ENCODE measurements at regions not wholly inside any gene's neighbourhood (a gene's known extent, or its start where the extent isn't known, plus 50 kb on each side); places are given as distances from the start of the nearest gene placed in this dataset.

DNA sequence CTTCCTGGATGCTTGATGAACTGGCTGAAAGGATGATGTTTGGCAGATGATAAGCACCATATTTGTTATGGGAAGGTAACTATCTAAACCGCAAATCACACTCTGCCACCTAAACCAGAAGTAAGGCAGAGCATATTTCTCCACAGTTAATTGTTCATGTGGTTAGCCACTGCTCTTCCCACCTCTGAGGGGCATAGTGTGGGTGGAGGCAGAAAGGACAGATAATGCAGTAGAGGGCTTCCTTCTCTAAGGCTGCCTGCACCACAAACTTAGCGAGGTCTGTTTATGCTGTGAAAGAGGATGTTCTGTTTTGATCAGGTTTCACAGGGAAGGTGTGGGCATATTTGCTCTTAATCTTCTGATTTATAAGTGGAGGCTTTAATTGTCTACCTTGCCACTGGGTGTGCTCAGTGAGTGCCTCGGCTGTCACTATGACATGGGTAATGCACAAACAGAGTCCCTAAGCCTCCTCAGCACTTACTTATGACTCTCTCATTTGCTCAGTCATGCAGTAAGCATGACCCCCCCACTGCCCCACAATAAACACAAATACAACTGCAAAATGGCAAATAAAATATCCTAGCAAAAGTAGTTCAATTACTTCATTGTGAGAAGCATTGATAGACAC is 401.0 kb downstream of the TMA16 start:
- peak; percentile 51 for DNase-seq

DNA sequence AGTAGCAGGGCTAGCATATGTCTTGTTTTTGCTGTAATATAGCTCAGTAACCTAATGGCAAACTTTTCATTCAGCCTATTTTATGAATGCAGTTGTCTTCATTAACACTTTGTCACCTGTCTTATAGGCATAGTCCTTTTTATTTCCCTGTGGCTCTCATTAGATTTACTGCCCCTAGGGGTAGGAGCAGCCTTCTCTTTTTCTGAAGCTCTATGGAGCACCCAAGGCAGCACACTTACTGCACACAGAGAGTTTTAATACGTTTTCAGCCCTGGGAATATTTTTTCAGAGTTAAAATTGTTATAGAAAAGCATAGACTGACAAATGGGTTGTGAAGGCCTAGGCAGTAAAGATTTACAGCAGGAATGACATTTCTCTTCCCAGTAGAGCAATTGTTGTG is 406.8 kb downstream of the TMA16 start:
- DNase-seq, result no peak

DNA sequence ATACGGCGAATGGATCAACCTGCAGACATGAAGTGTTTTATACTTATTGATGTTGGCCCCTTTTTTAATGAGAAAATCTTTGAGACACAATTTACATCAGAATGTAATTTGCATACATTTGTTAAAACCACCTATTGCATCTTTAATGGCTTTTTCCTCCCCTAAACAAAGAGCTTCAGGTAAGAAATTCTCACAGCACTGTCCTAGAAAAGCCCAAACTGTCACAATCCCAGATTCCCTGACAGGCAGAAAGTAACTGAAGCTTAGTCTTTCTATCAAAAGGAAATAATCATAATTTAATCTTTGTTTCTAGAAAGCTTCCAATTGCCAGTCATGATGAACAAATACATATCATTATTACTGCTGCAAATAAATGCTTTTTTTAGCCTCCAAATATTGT is 407.9 kb downstream of the TMA16 start:
- no peak for DNase-seq

DNA sequence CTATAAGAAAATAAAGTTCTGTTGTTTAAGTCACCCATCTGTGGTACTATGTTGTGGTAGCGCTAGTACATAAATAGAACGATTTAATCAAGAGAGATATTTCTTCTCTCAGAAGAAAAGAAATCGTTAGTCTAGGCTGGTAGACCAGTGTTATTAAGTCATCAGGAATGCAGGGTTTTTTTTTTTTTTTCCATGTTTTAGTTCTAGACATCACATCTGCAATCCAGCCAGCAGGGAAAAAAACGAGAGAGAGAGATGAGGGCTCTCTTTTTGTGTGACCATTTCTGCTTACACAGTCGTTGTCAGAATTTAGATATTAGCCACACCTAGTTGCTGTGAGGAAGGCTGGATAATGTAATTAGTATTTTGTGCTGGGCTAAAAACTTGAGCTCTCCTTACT is 417.4 kb downstream of the TMA16 start:
- no peak for DNase-seq

DNA sequence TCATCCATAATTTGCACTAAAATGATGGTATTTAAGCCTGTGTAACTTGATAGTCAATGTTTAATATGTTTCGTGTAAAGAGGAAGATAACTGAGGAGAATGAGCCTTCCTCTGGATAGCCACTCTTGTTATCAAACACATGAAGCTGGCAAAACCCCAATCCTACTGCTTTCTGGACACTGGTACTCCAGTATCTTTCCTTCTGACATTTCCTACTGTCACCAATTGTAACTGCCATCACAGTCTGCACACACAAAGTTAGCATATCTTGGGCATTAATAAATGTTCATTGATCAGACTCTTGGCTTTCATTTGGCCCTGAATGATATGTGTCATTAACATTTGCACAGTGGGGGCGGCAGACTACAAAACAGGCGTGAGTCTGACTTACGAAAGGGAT is 419.1 kb downstream of the TMA16 start:
- DNase-seq, result no peak

DNA sequence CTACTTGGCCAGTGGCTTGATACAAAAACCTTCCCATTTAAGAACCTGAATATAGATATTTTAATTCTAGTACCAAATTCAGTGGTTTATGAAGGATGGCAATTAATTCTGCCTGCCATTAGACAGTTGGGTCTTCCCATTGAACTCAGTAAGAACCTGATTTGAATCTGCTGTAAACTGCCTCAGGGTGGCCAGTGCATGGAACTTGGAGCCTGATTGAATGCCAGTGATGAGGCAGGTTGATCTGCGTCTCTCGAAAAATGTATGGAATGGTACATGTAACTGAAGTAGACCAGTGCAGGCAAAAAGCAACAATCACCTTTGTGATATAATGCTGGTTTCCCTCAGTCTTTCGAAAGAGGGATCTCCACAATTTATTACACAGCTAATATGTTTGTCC is 421.4 kb downstream of the TMA16 start:
- DNase-seq, result no peak

DNA sequence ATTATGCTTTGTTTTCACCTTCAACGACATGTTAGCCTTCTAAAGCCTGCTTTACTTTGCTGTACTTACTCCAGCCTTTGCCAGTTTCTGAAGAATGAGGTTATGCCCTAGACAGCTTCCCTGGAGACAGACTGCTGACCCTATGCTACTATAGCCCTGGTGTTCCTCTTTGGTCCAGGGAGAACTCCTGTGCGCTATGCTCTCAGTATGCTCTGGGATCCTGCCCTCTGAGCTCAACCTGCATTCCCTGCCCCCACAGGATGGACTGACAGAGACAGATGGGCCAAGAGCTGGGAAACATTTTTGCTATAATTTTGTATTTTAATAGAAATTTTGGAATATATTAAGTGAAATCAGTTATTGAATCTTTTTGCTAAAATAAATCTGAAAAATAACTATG is 425.9 kb downstream of the TMA16 start:
- no peak for DNase-seq

DNA sequence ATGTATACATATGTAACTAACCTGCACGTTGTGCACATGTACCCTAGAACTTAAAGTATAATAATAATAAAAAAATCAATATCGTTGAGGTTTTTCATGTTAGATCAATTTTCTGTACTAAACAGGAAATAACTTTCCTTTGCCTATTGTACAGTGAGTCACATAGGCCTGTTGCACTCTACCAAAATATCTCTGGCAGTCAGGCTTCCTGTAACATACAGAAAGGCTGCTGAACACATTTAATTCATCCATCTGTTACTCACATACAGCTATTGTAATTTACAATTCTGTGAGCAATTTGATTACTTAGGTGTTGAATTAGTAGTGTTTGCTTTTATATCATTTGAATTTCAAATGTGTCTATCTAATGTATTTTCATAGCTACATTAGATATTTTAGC is 427.8 kb downstream of the TMA16 start:
- DNase-seq, result no peak

DNA sequence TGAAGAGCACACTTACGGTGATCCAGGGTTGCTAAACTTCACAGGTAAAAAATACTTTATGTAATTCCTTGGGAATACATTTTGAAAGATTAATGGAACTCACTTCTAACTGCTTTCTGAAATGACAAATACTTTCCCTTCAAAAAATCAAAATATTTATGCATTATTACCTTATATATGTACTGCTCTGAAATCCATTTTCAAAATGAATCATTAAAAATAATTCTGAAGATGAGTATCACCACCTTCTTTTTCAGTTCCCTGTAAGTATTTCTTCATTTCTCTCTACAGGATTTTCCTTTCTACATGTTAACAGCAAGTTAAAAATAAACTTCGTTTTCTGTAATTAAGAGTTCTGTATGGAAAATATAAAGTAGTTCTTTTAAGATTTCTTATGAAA is 428.6 kb downstream of the TMA16 start:
- DNase-seq, result no peak

DNA sequence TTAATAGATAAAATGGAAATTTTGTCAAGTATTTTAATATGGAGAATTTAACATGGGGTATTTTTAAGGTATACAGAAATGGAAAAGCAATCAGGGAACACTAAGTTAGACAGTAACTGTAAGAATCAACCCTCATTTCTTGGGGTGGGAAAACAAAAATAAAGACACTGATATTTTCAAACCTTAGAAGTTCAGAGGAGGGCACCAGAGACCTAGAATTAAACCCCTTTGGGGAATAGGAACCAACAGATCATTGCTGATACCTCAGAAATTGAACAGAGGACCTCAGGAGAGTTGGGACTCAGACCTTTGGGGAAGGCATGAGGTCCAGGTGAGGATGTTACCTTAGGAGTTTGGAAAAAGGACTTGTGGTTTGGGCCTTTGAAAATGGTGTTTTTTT is 435.6 kb downstream of the TMA16 start:
- no peak for DNase-seq

DNA sequence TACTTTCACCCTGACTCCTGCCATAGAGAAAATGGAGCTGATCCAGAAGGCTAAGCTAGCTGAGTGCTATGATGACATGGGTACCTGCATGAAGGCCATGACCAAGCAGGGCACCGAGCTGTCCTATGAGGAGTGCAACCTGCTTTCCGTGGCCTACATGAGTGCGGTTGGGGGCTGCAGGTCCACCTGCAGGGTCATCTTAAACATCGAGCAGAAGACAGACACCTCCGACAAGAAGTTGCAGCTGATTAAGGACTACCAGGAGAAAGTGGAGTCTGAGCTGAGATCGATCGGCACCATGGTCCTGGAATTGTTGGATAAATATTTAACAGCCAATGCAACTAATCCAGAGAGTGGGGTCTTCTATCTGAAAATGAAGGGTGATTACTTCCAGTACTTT is 438.0 kb downstream of the TMA16 start:
- DNase-seq, result no peak

DNA sequence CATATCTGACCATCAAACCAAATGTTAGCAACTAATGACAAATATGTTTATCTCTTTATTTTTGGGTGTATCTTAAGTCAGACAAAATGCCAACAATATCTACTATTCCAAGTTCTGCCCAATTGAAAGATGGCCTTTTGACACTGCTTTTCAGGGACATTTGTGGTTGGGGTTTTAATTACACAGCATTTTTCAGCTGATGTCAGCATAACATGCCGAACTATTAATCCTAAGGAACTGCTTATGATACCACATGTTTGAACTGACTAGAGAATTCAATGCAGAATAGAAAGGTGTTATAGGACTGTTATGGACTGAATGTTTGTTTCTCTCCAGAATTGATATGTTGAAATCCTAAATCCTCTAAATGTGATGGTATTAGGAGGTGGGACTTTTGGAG is 445.1 kb downstream of the TMA16 start:
- no peak for DNase-seq

DNA sequence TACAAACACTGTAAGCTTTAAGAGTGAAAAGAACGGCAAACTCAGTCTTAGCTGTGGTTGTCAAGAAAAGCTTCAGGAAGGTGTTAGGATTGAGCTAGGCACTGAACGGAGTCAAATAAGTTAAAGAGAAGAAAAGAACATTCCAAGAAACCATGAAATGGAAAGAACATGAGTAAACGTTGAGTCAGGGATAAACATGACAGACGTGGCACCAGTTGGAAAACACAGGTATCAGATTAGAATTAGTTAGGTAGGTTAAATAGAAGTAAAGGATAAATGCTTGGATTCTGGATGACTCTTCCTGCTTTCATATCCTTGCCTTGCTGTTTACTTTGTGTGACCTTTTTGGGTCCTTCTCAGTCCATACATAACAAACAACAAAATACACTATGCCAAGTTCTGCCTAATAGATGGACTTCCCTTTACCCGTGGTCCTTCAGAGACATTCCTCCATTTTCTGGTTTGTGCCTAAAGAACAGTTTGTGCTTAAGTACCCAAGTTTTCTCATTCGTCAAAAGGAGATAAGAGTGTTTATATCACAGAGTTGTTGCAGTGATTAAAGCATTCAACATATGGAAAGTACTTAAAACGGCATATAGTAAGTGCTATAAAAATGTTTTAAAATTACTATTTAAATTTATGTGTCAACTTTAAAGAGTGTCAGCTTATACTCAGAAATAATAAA is 446.9 kb downstream of the TMA16 start:
- DNase-seq, result no peak

DNA sequence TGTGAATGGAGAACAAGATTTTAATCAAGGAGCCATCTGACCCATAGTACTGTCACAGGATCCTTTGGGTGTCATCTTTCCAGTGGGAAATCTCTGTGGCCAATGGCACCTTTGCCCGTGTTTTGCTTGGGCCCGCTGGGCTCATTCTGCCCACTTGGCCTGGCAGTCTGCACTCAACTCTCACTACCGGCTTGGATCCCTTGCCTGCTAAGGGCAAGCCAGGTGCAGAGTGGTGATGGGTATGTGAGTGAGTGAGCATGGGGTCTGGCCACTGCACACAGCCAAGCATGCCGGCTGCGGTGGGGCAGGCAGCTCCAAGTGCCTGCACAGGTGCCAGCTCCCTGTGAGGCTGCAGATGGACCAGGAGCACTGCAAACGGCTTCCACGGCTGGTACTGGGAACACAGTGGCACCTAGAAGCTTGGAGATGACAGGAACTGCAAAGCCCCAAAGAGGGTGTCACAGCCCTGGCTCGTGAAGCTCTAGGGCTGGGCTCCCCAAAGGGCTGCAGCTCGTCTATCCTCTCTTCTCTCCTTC is 454.5 kb downstream of the TMA16 start:
- DNase-seq, result no peak

DNA sequence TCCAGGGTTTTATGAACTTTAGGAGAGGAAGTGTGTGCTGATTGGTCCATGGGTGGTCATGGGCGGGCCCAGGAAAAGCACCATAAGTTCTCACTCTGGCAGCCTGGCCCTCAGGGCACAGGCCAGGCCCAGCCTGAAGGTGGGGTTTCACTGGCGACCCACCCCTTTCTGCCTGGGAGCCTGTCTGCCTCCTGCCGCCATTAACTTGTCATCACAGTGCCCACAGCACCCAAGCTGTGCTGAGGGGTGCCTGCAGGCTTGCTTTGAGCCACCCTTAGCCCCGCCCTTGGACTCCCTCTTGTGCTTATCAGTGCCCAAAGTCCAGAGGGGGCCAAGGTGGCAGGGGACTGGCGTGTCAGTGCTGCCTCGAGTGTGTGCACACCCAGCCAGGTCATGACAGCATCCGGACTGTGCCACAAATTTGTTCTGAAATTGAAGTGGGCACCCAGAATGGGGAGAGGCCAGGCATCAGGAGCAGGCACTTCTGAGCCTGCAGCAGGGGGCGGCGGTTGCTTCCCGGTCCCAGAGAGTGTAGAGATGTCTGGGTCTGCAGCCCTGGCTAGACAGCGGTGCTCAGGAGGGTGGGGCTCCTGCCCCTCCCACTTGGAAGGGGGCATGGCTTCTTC is 455.6 kb downstream of the TMA16 start:
- no peak for DNase-seq

DNA sequence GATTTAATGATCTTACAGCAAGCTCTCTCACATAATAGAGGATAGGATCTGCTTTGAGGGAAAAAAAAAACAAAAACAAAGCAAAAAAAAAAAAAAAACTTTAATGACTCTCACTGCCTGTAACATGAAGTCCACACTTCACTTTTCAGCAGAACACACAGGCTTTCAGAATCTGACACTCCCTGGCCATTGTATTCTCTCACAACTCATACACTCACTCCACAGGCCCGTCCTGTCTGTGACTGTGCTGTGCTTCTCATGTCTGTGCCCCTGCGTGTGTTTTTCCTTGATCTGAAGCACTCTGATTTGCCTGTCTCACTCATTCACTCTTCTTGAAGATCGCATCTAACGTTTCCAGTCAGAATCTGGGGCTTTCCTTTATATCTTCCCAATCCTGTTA is 460.8 kb downstream of the TMA16 start:
- DNase-seq, result no peak

DNA sequence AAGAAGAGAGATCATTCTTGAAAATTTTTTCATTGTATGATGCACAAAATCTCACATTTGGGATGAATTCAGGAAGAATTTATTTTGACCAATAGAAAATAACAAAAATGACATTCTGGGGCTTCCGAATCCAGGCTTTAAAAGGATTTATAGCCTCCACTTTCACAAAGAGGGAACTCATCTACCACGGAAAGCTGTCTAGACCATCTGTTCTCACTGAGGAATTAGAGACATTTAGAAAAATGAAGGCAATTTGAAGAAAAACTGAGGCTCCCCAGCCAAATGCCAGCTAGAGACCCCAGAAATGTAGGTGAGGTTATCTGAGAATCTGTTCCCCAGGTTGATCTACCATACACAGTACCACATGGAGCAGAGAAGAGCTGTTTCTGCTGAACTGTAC is 464.3 kb downstream of the TMA16 start:
- no peak for DNase-seq

DNA sequence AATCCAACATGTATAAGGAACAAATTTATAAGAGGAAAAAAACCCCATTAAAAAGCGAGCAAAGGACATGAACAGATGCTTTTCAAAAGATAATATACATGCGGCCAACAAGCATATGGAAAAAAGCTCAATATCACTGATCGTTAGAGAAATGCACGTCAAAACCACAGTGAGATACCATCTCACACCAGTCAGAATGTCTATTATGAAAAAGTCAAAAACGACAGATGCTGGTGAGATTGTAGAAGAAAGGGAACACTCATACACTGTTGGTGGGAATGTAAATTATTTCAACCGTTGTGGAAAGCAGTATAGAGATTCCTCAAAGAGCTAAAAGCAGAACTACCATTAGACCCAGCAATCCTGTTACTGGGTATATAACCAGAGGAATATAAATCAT is 465.4 kb downstream of the TMA16 start:
- DNase-seq, result peak; percentile 6

DNA sequence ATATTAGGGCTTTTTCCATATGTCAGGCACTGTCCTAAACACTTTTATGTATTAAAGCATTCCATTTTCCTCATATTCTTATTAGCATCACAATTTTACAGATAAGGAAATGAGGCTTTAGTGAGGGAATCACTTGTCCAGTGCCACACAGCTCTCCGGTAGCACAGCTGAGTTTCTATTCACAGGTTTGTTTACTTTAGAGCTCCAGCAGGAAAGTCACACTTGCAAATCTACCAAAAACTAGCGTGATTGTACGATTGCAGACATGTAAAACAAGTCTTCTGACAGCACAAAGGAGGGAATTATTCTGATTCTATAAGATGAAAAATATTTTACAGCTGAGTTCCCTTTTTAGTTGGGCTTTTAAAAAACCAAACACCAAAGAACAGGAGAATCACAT is 472.1 kb downstream of the TMA16 start:
- DNase-seq, result no peak

DNA sequence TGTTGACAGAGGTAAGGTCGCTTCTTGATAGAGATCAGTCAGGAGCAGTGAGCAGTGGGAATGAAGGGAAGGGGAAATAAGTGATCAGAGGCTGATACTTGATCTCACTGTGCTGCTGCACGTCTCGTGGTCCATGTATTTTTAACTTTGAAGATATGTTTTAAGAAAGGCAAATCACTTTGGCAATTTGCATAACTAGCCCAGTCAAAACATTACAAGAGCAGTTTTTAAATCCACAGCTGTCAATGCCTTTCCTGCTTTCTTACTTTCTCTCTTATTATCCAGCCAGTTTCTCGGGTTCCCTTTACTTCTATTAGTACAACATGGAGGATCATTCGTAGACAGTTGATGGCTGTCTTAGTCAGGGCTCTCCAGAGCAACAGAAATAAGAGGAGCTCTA is 472.8 kb downstream of the TMA16 start:
- DNase-seq, result no peak

DNA sequence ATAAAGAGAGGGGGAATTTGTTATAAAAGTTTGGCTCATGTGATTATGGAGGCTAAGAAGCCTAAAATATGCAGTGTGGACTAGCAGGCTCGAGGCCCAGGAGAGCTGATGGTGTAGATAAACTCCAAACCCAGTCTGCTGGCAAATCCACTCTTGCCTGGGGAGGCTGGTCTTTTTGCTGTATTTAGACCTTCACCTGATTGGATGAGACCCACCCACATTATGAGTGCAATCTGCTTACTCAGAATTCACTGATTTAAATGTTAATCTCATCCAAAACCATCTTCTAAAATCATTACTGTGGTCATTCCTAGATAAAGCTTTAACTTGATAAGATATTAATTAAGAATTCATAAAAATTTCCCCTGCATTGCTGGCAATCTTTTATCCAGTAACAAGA is 473.2 kb downstream of the TMA16 start:
- DNase-seq, result no peak

DNA sequence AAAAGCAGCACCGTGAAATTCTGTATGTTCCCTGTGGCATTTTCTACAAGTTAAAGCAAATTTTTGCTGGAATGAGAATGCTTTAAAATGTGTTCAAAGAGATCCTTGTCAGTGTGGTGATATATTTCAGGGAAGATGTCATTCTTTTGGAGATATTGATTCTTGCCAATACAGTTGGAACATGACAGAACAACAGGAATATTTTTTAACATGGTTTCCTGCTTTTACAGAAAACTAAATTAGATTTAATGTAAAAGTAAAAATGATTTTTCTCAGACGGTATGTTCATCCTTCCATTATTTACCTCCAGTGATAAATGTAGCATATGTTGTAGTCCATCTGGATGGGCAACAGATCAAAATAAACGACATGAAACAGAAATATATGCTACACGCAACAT is 474.8 kb downstream of the TMA16 start:
- no peak for DNase-seq

DNA sequence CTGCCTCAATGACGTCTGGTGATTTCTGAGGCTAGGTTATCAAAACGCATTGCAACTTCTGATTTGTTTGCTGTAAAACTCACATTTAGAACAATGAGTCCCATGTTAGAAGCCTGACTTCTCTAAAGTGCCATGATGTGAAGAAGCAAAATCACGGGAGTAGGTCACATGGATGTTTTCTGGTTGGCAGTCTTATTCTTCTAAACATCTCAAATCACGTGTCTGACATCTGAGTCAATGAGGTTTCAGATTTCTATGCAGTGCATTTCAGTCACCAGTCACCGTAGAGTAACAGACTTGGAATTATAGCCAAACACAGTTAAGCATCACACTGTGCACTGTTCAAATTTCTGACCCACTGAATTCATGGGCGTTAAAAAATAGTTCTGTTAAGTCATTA is 482.1 kb downstream of the TMA16 start:
- DNase-seq, result no peak

DNA sequence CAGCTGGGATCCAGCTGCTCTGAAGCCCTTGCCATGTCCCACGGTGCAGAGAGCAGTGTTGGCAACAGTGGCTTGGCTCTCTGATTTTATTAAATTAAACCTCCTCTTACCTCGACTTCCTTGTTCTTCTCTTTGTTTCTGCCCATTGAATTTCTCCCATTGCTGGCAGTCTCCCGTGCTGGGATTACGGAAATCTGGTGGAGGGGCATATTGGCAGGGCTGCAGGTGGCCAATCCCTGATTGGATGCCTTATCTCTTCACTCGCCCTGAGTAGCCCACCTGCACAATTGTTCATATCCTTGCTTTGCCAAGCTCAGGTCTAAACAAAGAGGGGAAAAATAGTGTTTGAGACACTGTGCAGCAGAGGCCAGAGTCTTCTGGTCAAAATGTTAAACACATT is 493.9 kb downstream of the TMA16 start:
- no peak for DNase-seq

DNA sequence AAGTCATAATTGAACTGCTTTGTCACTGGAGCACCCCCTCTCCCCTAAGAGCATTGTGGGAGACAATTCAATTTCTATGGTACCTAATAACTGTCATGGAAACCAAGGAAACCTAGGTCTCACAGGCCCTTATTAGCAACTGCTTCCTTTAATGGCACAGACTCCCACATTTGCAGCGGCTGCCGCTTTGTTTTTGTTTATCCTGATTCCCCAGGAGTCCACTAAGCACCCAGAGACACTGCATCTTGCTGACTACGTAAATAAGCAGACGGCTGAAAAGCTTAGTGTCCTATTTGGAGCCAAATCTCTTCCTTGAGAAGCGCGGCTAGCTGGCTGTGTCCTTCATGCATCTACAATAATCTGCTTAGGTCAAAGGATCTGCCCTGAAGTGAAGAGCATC is 494.4 kb downstream of the TMA16 start:
- no peak for DNase-seq

Data from hematopoietic multipotent progenitor cell treated with erythropoietin and hydrocortisone succinate and interleukin-3 and kit ligand, for 6 days (in vitro differentiated cells).